C1 segment of cervical spinal cord (tissue), 14 donors: ENCODE measurements at regions not wholly inside any gene's neighbourhood (a gene's known extent, or its start where the extent isn't known, plus 50 kb on each side); places are given as distances from the start of the nearest gene placed in this dataset.
"Not testable (repeated sequence)": the region's sequence is repeated elsewhere in the genome, so short reads cannot be mapped to it uniquely, and the experiment has no call there.

Source experiments
- DNase-seq, 14 donors: peaks; one replicate each; lab custom pipeline; 2025; lab: John Stamatoyannopoulos, UW

DNA sequence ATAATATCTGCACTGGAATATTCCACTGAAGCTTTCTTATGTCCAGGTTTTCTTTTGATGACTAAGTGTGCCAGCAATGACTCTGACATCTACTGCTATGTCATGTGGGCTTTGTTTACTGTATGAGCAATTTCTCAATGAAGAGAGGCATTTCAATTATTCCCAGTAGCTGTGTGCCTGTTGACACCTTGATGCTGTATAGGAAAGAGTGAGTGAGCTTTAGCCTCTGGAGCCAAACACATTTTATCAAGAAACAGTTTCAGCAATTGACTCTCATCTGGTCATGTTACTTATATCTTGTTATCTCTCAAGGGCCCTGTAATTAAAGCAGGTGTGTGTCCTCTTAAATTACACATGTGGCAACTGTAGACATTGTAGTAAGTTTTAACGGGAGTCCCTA, 493.2 kb upstream of the FANCL start:
- no peak for DNase-seq

DNA sequence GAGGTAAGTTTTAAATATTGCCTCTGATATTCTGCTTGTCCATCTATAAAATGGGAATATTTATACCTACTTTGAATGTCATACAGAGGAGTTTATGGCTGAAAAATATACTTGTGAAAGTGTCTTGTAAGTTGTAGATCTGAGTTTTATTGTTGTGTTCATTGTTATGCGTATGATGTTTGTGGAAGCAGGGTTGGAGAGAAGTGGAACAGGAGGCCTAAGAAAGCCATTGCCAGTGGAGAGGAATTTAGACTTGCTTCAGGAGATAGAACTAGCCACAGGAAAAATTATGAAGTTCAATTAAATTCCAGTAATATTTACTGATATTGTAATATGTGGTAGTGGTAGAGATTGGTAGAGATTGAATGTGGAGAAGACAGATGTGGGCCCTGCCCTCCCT, 491.9 kb upstream of the FANCL start:
- no peak for DNase-seq

DNA sequence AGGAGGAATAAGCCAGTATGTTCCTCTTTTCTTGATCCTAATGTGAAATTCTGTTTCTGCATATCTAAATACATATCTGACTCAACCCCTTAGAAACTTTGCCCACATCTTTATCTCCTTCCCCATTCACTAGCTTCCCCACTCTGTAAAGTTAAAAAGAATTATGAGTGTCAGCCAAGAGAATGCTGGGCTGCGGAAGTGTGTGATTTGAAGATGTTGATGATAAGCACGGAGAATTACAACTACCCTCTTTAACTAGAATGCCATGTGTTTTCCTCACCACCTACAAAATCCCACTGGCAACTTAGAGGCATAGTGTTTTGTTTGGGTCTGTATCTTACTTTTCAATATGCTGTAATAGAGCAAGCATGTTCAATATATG, 490.4 kb upstream of the FANCL start:
- no peak for DNase-seq

DNA sequence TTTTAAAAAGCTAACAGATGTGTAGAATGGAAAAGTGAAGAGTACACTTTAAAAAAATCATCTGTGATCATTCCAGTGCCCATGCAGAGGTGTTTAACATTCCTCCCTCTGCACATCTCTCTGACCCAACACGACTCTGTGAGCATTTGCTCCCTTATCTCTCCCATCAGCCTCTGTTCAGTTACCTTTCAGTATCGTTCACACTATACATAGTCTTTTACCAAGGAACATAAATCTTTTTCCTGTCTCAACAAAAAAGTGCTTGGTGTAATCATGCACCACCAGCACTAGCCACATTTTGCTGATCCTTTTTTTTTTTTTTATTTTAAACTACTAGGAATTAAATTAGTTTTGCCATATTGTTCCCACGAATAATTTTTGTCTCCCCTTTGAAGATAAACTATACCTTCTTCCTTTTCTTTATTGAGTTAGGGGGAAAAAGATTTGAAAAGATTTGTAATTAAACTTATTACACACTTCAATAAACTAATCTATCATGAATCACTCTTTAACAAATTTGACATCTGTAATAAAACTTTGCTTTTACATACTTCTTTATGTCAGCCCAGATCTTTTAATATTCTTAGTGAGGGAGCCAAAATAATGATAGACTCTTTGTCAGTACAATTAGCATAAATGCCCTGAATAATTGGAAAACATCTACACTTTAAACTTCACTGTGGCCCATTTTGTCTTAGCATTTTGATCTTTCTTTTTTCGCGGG, 489.8 kb upstream of the FANCL start:
- DNase-seq, result no peak

DNA sequence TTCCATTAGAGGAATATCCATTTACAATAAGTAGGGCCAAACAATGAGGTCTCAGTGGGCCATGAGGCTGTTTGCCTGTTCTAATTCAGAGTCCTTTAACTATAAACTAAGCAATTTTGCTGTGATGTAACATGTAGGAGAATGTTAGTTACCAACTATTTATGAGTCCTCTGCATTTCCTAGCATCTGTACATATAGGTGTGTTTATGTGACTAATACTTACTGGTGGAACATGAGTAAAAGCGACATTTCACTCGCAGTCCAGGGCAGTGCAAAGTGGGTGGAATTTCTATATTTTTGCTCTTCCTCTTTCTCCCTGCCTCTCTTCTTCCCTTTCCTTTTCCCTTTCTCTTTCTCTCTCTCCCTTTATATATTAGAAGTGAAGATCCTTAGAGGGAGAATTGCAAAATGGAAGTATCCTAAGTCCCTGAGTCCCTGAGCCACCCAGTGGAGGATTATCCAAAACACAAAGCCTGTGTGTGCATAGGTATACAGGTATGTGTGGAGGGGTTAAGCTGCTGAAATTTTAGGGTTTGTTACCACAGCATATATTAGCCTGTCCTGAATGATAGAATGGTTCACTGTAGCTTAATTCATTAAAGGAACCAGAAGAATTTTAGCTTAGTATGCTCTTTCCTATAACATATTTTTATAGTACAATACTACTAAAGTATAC, 487.0 kb upstream of the FANCL start:
- no peak for DNase-seq

DNA sequence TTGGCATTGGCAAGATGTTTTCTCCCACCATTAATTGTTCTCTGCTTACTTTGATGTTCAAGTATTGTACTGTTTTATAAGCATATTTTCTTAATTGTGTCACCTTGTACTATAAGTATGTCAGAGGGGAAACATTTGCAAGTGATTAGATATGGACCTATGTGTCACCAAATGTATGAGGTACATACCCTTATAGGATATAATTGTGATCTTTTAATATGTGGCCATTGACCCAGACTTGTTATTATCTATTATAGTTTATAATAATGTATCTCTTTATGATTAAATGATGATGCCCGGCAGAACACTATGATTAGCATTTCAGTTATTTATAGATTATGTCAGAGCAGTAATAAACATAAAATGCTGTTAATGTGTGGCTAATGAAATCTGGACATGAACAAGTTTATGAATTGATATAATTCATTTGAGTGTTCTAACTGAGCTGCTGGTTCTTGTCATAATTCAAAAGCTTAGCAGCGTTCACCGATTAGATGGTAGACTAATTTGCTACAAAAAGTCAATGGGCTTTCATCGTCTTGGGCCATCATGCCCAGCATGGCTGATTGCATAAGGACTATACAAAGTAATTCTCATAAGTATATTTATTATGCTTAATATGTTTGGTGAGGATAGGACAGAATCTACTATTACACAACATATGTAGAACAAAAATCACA, 480.9 kb upstream of the FANCL start:
- no peak for DNase-seq

DNA sequence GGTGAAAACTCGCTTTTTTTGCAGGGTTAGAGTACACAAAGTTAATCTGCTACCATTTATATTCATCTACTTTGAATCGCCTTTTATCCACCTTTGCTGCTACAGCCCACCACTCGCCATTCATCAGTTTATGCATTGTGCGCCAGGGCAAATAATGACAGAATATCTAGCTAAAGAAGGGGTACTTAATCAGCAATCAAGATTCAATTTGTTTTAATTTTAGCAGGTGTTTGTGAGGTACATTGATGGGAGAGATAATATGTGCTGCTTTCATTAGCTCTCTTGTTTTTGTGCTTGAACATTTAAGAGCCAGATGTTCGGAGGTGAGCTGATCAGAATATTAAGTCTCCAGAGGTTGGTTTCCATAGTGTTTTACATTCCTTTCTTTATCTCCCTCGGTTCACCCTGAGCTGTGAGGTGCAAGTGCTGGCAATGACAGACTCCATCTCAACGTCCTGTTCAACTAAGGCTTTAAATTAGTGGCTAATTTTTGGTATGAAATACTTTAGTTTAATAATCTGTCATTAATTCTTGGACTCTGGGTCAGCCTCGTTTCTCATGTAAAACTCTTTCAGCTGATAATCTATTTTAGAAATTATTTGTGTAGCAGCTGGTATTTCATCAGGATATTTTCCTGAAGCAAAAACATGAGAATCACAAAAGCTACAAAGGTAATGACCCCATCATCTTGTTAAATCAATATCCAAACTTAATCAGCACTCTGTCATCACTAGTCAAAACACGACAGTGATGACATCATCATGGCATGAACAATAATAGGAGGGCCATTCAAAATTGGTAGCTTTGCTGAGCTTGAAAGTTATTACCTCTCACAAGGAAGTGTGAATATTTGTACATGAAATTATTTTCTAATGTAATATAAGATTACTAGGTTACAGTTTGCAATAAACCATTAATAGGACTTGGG, 479.9 kb upstream of the FANCL start:
- no peak for DNase-seq

DNA sequence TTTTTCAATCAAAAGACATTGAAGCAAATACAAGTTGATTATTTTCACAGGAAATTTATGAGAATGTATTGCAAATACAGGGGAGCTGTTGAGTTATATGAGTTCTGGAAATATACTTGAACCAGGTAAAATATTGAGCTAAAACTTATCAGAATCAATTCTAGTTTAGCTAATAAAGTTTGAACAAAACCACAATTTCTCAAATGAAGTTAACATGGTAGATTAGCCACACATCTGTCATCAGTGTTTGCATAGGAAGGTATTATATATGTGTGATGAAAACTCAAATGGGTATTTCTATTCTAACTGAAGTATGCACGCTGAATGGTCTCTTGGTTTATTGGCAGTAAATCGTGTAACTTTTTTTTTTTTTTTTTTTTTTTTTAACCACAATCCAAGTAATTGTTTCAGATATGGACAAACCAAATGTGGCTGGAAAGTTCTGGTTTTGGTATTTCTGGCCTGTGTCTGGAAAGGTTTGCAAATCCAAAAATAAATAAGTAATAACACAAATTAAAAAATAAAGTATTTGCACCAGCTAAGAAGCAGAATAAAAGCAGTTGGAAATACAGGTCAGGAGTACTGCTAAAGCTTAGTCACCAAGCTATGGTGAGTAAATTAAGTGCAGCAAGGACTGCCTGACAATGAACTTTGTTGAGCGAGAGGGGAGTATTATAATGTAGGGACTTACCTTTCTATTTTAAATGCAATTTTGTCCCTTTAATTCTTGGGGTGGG, 479.1 kb upstream of the FANCL start:
- DNase-seq, result no peak

DNA sequence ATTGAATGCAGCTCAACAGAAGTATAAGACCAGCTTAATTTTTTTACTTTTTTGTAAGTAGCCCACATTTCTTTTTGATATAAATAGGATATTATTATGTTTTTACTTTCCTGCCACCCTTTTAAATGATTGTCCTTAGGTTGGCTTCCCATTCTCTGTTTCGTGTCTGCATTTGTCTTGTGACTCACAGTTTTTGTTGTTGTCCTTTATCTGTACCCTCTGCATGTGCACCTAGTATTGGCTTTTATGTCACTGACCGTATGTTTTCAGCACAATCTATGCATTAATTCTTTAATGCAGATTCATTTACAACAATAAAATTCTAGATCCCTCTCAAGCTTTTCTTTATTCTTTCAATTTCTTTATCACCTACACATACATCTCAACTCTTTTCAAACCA, 474.2 kb upstream of the FANCL start:
- no peak for DNase-seq

DNA sequence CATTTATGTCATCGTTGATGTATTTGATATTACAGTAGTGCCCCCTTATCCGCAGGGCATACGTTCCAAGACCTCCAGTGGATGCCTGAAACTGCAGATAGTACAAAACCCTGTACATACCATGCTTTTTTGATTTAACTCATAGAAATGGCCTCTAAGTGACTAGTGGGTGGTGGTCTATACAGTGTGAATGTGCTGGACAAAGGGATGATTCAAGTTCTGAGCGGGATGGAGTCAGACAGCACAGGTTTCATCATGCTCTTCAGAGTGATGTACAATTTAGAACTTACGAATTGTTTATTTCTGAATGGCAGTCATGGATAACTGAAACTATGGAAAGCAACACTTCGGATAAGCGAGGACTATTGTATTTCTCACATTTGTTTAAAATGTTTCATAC, 473.1 kb upstream of the FANCL start:
- no peak for DNase-seq

DNA sequence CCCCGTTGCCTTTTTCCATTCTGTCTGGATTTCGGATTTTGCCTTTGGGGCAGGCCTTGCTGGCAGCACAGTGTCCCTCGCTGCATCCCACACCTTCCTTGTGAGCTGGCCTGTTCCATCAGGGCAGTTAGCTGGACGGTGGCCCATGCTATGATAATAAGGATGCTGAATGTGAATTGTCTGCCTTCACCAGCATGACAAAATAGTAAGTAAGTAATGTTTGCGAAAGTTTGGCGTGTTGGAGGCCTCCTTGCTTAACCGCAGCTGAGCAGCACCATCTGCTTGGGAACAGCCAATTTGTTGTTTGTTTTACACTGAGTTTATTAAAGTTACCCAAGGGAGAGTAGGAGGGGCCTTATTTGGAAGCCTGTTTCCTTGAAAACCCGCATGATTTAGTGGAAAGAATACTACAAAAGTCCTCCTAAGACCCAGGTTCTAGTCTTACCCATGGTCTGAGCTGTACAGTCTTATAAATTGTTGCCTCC, 469.7 kb upstream of the FANCL start:
- DNase-seq, result no peak

DNA sequence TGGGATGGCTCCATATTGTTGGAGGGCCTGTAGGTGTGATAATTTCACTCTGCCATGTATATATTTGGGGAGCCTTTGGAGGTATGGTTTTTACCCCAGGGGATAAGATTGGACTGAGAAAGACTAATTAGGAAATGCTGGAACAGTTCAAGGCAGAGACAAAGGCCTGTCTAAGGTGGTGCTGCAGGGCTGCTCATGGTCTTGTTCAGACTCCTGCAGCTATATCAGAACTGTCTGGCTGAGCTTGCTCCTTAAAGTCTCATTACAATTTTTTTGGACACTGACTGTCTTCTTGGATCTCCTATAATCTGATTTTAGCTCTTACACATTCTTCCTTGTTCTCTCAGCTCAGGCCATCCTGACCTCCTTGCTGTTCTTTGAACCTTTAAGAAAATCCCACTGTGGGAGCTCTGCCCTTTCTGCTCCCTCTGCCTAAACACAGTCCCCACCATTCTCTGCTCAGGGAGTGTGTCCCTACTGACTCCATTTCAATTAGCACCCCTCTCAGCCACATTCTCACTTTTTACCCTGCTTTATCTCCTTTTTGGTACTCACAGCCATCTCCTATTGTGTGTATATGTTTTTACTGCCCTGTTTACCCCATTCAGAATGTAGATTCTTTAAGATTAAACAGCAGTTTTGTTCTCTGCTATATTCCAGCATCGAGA, 468.7 kb upstream of the FANCL start:
- no peak for DNase-seq

DNA sequence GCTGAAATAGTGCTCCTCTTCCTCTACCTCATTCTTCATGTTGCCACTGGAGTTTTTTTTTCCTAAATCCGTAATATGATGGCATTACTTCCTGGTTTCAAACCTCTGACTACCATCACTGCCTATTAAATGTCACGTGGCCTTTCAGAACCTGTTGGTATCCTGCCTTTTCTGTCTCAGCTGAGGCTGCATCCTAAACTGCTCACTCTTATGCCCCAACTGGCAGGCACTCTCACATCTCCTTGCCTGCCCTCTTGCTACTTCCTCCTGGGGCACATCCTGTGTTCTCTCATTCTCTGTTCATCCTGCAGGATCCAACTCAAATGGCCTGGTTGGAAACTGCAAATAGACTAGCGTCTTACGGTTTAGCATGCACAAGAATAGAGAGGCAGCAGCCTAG, 468.1 kb upstream of the FANCL start:
- DNase-seq, result no peak

DNA sequence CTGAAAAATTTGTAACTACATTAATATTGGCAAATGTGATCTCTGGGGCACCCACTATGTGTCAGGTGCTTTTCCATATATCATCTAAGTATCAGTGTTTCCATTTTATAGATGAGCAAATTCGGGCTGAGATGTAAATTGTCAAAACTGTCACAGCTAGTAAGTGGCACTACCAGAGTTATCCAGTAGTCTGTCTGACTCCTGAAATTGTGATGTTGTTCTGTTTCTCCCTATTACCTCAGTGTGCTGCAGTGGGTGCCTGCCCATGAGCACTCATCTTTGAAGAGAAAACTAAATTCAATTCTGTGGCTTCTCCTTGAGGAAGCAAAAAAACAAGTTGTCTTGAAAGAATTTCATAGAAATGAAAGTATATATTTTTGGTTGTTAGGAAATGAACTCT, 467.4 kb upstream of the FANCL start:
- DNase-seq, result no peak

DNA sequence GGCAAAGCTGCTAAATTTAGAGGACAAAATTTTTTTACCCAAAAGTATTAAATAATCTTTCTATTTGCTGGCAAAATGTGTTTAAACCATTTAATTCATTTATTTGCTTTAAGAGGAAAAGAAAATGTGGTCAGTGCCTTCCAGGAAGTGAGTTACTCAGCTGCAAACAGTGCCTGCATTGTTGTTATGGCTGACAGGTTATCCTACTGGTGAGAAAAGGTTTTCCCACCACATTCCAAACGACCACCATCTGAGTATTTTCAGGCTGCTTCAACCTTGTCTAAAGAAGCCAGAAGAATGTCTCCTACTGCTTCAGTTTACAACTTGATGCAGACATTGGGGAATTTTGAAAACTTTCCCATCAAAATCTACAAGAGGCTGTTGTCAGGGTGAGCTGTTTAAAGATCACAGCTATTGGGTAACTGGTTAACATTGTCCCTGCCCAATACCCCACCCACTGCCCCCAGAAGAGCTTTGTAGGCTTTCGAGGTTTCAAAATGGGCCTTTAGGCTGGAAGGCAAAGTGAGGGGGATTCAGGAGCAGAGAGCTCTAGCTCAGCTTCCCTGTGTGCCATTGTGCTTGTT, 461.3 kb upstream of the FANCL start:
- DNase-seq, result no peak

DNA sequence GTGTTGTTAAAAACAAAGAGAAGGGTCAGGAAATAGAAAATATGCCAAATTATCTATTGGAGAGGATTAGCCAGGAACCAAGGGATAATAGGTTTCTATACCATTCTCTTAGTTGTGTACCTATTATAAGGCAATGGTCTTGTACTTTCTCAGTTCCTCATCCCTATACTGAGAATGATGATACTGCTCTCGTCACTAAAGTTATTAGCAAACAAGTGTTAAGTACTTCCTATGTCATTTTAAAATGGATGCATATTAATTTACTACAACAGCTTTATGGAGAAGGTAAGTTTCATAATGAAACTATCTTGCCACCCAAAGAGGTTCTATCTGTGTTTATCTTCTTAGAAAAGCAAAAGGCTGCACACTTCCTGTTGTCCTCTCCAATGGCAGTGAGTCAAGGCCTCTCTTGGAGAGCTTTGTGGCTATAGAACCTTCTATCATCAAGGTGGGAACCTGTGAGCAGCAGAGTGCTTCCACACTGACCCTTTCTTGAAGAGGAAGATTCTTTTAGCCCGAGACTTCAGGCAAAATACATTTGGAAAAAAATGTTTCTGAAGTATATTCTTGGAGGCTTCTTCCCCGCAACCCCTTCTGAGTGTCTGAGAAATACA, 460.7 kb upstream of the FANCL start:
- DNase-seq, result no peak

DNA sequence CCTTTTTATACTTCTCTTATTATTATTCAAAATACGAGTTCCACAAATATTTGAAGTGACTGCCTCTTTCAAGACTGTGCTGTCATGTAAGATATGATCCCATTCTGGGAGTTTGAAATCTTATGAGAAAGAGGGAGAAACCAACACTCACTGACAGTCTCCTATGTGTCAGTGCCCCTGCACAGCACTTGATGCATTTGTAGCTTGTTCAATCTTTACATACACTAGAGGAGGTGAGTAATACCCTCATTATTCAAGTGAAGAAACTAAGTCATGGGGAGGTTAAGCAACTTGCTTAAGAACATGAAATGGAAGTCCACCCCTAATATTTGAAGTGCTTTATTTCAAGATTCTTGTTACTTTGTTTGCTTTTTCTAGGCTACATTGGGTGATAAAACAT, 459.5 kb upstream of the FANCL start:
- no peak for DNase-seq

DNA sequence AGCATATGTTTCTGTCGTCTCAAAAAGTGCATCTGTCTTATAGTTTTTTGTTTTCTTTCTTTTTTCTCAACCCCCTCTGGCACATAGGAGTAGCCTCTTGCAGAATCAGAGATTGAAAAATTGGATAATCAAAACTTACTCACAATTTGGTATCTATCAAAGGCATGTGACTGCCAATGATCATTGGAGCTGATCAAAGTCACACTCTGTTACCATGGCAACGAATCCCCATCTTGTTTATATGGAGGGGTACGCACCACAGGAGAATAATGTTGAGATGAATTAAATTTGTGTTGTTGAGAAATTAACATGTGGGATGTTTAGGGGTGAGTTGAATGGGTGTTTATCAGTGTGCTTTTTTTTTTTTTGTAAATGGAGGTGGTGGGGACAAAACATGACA, 458.3 kb upstream of the FANCL start:
- no peak for DNase-seq

DNA sequence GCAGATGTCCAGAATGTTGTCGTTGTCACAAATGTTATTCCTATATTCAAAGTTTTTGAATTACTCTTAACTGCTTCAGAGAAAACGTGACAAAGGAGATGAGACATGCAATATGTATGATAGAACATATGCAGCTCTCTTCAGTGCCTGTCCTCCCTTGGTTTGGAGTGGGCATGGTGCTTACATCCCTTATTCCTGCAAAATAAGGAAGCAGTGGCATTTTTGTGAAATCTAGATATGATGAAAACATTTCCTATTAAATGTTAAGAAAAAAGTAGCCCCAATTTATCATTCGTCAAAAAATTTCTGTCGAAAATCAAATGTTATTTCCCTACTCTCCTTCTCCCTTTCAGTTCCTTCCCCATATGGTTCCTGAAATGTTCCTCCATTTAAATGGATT, 457.5 kb upstream of the FANCL start:
- no peak for DNase-seq

DNA sequence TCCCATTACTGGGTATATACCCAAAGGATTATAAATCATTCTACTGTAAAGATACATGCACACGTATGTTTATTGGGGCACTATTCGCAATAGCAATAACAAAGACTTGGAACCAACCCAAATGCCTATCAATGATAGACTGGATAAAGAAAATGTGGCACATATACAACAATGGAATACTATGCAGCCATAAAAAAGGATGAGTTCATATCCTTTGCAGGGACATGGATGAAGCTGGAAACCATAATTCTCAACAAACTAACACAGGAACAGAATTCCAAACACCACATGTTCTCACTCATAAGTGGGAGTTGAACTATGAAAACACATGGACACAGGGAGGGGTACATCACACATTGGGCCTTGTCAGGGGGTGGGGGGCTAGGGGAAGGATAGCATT, 453.0 kb upstream of the FANCL start:
- not testable (repeated sequence) for DNase-seq
